ENCODE measurements at regions not wholly inside any gene's neighbourhood (a gene's known extent, or its start where the extent isn't known, plus 50 kb on each side); places are given as distances from the start of the nearest gene placed in this dataset.
A peak's percentile ranks its signal among the peaks of the same experiment; 100 is the strongest.

- TF ChIP-seq, protein P1, sequence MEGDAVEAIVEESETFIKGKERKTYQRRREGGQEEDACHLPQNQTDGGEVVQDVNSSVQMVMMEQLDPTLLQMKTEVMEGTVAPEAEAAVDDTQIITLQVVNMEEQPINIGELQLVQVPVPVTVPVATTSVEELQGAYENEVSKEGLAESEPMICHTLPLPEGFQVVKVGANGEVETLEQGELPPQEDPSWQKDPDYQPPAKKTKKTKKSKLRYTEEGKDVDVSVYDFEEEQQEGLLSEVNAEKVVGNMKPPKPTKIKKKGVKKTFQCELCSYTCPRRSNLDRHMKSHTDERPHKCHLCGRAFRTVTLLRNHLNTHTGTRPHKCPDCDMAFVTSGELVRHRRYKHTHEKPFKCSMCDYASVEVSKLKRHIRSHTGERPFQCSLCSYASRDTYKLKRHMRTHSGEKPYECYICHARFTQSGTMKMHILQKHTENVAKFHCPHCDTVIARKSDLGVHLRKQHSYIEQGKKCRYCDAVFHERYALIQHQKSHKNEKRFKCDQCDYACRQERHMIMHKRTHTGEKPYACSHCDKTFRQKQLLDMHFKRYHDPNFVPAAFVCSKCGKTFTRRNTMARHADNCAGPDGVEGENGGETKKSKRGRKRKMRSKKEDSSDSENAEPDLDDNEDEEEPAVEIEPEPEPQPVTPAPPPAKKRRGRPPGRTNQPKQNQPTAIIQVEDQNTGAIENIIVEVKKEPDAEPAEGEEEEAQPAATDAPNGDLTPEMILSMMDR (IDR thresholded peaks at IDR 0.05), result peak; percentile 44
- no peak for TF ChIP-seq MYC (IDR thresholded peaks at IDR 0.05; ENCODE audit: borderline replicate concordance, low read length)
- TF ChIP-seq SMC3 (IDR thresholded peaks at IDR 0.05), result peak; percentile 60
- no peak for TF ChIP-seq POLR2A (IDR thresholded peaks at IDR 0.05; ENCODE audit: low read length)
- TF ChIP-seq BHLHE40 (IDR thresholded peaks at IDR 0.05; ENCODE audit: low read depth, low read length), result no peak
Measured at GRCh38 chr1:188937965-188938551, 1539.6 kb downstream of the BRINP3 start.

Data from A549 (cell line).